DMS53 (cell line): ENCODE measurements at regions not wholly inside any gene's neighbourhood (a gene's known extent, or its start where the extent isn't known, plus 50 kb on each side); places are given as distances from the start of the nearest gene placed in this dataset.

ENCODE experiments used
- DNase-seq: peaks from one replicate; lab custom pipeline; 2025; lab: John Stamatoyannopoulos, UW

DNA sequence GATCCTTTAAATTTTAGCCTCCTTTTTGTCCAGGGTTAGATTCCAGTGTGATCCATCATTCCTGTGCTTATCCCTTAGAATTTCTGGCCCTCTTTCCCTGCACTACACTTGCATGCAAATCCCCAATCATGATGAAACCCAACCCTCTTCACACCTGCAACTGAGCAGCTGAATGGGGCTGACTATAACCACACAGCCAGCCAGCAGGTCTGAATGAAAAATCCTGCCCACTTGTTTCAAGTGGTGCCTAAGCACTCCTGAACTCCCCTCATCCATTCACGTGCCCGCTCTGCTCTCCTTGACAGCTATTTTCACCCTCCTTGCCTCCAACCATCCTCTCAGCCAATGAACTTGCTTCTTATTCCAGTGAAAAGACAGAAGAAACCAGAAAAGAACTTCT, 80.5 kb upstream of the AFF3 start:
- DNase-seq, result peak; percentile 33

DNA sequence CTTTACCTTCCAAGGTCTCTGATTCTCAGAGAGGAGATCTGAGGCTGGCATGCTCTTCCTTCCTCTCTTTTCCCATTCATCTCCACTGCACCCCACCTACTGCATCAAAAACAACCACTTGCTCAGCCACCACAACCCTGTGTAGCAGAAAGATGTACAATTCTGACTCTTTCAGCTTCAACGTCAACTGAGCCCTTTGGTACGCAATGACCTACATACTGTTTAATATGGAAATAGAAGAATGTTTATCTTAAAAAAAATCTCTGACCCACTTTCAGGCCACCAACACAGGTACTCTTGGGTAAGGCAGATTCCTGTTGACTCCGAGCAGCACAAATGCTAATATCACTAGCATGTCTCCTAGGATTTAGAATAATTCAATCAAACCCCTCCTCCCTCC, 76.2 kb upstream of the AFF3 start:
- DNase-seq, result no peak

DNA sequence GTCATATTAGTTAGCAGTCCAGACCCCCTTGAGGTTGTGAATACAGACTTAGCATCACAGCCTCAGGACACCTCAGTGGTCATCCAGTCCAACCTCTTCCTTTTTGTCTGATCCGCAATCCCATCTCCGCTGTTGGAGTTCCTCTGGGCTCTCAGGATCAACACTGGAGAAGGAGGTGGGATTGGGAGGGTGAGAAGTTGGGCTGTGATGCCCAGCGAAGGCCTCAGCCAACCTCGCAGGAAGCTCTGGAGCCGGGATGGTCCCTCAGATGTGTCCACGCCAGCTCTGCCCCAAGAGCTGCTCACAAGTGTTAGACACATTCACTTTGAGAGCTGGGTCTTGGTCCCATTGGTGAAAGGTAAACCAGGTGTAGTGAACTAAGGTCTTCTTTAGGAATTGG, 74.9 kb upstream of the AFF3 start:
- DNase-seq, result no peak

DNA sequence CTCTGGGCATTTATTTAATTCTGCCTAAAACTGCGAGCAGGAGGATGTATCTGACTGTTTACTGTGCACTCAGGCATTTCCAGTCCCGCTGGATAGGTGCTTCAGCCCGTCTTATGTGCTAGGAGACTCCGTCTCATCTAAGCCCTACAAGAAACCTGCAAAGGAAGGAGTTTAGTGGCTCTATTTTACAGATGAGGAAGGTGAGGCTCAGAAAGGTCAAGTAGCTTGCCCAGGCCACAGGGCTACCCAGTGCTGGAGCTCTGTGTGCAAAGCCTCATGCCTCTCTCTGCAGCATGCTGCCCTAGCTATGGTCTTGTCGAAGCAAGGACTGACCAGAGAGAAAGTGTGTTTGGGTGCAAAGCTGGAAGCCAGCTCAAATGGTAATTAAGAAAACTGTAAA, 73.6 kb upstream of the AFF3 start:
- DNase-seq, result no peak

DNA sequence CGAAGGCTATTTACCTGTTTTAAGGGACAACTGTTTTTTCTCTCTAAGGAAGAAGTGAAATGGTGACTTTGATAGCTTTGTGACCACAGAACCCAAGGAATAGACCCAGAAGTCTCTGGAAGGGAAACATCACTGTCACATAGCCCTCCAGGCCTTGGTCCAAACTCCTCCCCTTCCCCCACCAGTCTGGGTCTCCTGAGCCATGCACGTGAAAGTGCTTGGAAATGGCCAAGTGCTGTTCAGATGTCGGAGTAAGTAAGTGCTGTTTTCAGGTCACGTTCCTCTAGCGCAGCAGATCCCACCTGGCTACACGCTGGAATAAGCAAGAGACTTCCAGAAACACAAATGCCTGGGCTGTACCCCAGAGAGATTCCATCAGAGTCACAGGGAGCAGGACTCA, 73.0 kb upstream of the AFF3 start:
- DNase-seq, result no peak

DNA sequence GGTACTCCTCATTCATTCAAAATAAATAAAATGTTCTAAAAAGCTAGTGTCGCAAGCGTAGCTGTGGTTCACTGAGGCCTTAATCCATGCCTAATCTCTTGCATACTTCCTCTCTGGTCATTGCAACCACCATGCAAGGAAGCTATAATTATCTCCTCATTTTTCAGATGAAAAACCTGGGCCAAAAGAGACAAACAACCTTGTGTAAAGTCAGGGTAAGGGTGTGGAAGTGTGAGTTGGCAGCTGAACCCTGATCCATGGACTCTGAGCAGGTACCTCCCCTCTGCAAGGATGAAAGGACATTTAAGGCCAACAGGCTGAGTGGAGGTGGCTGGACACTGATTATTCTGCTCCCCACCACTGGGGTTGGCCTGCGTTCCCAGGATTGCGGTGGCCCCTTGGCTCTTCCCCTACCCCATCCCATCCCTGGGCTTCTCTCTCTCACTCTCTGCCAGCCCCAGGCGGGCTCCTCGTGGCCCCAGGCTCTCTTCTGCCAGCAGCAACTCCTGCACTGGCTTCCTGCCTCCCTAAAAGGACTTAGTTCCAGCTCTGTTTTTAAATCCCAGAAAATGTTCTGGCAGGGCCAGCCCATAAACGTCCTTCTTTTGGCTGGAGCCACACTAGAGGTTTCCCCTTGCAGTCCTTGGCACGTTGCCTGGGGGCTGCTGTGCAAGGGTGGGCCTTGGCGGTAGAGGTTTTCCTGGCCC, 72.0 kb upstream of the AFF3 start:
- DNase-seq, result no peak

DNA sequence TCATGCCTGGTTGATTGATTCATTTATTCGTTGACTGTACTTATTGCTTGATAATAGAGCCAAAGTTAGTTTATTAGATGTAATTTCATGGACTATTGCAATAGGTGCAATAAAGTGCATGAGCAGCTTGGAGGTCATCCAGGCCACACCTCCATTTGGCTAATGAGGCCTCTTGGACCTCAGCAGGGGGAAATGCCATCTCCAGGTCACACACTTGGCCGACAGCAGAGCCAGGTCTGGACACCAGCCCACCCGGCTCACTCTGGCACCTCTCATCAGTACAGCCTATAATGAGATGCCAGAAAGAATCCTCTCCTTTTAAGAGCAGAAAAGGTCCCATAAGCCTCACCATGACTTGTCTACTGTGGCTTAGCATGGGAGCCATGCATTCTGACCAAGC, 71.2 kb upstream of the AFF3 start:
- no peak for DNase-seq

DNA sequence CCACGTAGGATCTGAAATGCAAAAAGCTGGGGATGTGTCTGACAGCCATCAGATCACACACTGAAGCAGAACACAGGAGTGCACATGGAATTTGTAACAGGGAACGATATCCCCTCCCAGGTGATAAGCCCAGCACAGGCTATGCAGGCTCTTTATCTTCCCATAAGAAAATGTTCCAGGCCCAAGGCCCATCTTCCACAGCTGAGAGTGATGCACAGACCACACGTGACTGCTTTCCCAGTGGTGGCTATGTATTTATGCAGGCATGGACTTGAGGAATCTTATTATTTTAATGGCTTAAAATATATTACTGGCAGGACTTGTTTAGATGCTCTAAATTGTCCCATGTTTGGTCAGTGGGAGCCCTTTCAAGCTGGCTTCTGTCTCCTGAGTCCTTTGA, 70.5 kb upstream of the AFF3 start:
- DNase-seq, result no peak

DNA sequence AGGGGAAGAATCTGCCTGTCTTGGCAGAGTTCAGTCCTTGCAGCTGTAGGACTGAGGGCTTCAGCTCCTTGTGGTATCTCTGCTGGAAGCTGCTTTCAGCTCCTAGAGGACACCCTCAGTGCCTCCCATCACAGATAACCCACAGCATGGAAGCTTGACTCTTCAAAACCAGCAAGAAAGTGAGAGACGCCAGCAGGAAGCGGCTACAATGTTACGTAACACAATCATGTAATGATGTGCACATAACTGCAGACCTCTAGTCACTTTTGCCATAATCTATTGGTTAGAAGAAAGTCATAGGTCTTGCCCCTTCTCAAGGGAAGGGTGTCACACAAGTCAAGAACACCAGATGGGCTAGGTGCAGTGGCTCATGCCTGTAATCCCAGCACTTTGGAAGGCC, 69.1 kb upstream of the AFF3 start:
- DNase-seq, result no peak

DNA sequence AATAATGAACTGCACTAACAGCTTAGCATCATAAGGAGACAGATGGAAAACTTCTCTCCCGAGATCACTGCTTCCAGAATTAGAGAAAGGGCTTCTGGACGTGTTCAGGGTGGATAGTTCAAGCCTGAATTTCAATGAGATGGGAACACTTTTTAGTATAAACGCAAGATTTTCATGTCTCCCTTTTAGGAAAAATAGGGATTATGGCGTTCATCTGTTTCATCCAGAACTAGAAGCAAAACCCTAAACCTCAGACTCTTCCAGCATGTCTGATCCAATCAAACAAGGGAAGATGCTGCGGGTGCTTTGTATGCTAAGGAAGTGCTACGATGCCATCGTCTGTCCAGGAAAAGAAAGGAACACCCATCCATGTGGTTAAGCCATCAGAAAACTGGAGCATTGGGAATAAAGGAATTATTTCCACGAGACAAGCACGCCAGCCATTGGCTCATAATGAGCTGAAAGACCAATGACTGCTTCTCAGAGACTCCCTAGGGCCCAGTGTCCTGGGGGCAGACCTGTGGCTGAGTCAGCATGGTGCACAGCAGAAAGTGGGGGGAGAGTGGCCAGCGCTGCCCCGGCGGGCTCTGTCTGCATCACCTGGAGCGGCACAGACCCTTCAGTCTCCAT, 65.9 kb upstream of the AFF3 start:
- no peak for DNase-seq

DNA sequence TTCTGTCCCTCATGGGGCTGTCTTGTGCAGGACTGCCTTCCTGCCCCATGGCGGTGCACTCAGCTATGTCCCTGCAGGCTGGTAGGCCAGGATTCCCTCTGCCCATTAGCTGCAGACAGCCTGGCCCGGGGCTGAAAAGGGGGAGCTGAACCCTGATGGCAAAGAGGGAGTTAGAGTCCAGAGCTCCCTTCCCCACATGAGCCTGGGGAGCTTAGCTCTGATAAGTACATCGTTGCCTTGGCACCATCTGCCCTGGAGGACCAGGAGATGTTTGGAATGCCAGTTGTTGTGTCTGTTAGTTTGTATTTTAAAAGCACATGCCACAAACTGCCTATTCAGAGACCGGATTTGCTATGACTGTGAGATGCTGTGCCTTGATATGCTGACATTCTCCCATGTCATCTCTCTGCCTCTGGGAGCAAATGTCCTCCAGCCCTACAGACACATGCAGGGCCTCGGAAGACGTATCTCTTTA, 65.1 kb upstream of the AFF3 start:
- DNase-seq, result no peak

DNA sequence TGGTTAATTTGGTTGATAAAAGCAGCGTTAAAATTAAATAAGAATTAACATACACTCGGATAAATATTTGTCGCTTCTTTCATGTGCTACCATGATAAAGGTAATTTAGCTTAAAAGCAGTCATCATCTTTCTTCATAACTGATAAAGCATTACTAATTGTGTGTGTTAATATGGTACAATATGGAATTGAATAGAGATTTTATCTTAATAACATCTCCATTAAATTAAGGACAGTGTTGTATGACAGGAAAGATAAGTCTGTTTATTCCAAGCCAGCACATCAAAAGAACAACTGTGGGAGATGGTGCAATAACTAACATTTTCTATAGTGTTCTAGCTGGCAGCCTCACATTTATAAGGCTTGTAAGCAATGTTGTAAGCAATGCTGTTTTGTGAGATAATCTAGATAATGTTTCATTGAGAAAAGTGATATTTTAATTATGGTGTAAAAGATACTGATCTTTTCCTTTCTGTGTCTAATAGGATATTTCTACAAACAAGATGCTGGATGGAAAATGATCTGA, 64.4 kb upstream of the AFF3 start:
- DNase-seq, result no peak

DNA sequence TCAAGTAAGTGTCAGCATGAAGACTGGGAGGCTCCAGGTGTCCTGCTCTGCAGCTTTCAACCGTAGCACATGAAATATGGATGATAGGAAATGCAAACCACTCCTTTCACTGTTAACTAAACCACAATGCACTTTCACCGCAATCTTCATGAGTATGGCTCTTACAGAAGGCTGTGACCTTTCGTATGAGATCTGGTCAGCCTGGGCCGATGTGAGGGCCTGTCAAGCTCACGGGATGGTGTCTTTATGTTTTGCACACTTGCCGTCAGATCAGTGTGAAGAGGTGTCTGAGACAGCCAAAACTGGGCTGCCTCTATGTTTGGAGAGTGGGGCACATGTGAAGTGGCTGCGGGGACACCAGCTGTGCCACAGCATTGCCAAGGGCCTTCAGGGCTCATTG, 62.8 kb upstream of the AFF3 start:
- DNase-seq, result no peak

DNA sequence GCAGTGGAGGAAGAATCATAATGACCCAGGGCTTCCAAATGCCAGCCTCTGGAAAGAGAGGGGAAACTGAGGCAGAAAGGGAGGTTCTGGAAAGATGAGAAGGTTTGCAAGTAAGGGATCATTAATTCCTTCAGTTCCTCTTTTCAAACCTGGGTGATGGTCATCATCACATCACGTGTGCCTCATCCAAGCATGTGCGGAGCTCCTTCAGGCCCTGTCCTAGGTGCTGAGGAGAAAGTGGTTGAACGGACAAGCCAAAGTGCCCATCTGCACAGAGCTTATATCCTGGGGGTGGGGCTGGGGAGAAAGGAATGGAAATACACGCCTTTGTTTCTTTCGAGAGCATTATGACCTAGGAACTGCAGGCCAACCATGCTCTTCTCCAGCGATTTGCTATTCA, 60.2 kb upstream of the AFF3 start:
- no peak for DNase-seq

DNA sequence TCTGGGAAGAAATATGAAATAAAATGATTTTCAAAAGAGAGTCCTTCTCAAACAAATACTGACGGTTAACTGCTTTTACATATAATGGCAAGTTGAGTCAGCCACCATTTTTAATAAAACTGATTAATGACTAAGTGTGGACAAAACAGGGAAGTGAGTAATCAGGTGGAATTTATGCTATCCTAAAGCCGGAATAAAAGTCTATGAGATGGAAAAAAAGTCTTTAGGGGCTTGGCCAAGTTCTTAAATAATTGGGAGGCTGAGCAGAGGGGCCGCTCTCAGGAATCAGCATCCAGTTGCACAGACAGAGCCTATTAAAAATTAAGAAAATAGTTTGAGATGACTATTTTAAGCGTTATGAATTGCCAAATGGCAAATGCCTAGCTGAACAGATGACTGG, 58.6 kb upstream of the AFF3 start:
- no peak for DNase-seq

DNA sequence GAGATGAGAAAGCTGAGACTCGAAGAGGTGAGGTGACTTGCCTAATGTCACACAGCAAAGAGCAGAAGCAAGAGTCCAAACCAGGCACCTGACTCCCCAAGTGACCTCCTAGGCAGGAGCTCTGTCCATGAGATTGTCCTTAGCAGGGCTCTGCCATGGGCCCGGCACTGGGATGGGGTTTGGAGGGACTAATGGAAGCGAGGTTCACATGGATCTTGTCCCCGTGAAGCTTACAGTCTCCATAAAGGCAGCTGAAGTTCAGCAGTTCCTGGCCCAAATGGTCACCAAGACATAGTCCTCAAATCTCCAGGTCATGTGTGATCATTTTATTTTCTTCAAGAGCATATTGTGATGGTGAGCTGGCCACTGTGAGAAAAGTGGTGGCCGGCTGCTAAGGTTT, 57.0 kb upstream of the AFF3 start:
- DNase-seq, result no peak

DNA sequence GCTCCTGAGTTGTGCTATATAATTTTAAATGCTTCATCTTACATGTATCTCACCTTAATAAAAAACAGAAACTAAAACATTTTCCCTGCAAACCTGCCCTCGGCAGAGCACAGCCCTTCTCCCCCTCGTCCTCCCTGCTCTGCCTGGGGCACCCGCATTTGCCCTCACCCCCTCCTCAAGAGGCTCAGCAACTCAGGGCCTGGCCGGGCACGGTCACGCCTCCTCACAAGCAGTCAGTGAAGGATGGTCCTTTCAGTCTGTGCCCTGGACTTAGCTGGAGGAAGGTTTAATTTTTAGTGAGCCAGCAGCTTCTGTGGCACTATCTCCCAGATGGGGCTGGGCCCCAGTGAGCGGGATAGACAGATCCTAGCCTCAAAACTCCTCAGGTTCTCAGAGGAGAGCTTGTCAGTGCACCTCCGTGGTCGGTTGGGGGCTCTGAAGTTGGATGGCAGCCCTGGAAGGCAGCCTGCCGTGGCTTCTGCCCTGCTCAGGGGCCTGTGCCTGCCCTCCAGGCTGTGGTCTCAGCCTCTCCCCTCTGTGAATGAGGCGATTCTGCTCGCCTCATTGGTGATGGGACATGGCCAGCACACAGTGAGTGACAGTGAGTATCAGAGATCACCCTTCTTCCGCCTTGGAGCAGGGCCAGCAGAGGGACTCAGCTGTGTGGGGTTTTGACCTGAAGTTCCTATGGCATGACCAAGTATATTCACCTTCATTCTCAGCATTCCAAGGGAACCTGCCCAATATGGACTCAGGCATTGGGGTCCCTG, 56.3 kb upstream of the AFF3 start:
- peak; percentile 17 for DNase-seq

DNA sequence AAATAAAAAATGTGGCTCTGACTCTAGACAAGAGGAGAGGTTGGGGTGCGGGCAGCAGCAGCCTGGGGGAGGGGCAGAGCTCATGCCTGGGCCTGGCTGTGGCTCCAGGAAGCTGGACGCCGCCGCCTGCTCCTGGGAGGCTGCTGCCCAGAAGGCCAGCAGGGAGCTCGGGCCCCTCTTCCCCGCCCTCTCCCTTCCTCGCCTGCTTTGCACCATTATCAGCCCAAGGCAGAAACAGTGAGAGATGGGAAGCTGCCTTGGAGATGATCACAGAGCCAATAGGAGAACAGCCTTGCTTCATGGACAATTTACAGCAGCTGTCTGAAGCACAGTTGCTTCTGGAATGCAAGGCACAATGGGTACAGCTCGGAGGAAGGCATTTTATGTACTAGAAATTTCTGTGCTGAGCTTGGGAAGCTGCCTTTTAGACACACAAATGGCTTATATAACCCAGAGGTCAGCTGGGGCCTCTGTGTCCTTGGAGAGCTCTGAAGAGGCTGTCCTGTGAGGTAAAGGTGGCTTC, 55.3 kb upstream of the AFF3 start:
- peak; percentile 65 for DNase-seq

DNA sequence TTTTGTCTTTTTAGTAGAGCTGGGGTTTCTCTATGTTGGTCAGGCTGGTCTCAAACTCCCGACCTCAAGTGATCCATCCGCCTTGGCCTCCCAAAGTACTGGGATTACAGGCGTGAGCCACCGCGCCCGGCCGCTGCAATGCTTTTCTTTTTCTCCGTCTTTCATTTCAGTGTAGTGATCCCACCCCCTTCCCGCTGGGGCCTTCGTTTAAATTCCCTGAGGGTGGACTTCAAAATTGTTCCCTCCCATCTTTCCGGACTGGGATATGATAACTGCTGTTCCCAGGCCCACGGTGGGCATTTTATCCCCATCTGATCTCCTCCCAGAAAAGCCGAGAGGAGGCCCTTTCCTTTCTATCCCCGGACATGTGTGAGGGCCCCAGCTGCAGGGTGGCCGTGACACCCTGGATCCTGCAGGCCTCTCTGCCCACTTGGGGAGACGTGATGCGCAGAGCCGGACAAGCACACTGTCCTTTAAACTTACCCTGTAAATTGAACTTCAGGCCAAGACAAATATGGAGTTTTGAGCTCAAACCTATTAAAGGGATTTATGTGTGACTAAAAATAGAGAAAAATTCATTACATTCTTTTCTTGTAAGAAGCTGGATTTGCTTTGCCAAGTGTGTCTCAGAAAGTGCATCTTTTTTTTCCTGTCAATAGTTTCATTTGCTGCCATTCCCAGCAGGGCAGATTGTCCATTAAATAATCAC, 54.5 kb upstream of the AFF3 start:
- no peak for DNase-seq

DNA sequence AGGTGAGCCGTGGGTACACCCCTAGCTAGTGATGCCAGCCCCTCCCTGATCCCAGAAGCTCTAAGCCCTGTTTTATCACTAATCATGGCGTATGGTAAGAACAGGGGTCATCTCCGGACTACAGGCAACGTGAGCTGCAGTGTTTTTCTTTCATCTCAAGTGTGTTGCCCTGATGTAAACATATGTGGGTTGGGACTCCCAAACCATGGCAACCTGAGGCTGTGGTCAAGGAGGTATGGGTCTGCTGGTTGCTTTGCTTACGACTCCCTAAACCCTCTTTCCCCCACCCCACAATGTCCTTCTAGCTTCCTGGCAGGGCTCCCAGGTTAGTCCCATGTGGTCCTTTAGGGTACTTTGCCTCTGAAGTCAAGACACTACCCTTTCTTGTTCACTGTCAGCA, 53.6 kb upstream of the AFF3 start:
- DNase-seq, result no peak

DNA sequence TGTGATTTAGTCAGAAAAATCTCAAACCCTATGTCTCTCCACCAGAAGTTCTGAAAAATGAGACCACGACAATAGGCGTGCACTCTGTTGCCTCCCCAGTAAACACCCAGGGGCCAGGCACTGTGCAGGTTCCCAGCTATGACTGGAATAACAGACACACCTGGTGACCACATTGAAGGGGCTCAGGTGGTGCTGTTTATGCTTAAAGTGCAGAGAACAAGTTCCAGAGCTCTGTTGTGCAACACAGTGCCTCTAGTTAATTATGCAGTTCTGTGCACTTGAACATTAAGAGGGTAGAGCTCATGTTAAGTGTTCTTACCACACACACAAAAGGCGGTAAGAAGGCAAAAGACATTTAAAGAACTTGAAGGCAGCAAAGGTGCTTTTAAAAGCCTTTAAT, 52.6 kb upstream of the AFF3 start:
- DNase-seq, result no peak

DNA sequence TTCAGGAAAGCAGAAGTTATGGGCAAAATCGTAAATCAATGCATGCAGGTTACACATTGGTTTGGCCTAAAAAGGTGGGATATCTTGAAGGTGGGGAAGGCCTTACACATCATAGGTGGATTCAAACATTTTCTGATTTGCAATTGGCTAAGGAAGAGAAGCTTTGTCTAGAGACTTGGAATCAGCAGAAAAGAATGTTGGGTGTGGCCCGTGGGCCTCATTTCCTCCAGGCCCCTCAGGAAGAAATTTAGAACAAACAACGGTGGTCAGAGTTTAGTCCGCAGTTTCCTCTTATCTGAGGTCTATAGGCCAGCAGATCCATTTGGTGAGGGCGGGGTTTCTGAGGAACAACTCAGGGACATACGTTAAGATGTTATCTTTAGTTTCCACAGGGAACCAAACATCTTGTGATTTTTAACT, 50.9 kb upstream of the AFF3 start:
- no peak for DNase-seq
